ENCODE measurements at regions not wholly inside any gene's neighbourhood (a gene's known extent, or its start where the extent isn't known, plus 50 kb on each side); places are given as distances from the start of the nearest gene placed in this dataset.

GRCh38 chr5:162429142-162429541 is 361.6 kb downstream of the GABRG2 start:
- TF ChIP-seq, protein P1, sequence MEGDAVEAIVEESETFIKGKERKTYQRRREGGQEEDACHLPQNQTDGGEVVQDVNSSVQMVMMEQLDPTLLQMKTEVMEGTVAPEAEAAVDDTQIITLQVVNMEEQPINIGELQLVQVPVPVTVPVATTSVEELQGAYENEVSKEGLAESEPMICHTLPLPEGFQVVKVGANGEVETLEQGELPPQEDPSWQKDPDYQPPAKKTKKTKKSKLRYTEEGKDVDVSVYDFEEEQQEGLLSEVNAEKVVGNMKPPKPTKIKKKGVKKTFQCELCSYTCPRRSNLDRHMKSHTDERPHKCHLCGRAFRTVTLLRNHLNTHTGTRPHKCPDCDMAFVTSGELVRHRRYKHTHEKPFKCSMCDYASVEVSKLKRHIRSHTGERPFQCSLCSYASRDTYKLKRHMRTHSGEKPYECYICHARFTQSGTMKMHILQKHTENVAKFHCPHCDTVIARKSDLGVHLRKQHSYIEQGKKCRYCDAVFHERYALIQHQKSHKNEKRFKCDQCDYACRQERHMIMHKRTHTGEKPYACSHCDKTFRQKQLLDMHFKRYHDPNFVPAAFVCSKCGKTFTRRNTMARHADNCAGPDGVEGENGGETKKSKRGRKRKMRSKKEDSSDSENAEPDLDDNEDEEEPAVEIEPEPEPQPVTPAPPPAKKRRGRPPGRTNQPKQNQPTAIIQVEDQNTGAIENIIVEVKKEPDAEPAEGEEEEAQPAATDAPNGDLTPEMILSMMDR (optimal IDR thresholded peaks at IDR 0.05 in 1 of 3, IDR thresholded peaks at IDR 0.05 in 1 of 3, conservative IDR thresholded peaks at IDR 0.05 in 1 of 3; ENCODE audit: extremely low read depth in 1 of 3, insufficient read depth in 2 of 3, low read length in 3 of 3), result no peak
- no peak for TF ChIP-seq EZH2 (IDR thresholded peaks at IDR 0.05; ENCODE audit: low read length)

All from keratinocyte (primary cell).